ENCODE measurements at regions not wholly inside any gene's neighbourhood (a gene's known extent, or its start where the extent isn't known, plus 50 kb on each side); places are given as distances from the start of the nearest gene placed in this dataset.

DNA sequence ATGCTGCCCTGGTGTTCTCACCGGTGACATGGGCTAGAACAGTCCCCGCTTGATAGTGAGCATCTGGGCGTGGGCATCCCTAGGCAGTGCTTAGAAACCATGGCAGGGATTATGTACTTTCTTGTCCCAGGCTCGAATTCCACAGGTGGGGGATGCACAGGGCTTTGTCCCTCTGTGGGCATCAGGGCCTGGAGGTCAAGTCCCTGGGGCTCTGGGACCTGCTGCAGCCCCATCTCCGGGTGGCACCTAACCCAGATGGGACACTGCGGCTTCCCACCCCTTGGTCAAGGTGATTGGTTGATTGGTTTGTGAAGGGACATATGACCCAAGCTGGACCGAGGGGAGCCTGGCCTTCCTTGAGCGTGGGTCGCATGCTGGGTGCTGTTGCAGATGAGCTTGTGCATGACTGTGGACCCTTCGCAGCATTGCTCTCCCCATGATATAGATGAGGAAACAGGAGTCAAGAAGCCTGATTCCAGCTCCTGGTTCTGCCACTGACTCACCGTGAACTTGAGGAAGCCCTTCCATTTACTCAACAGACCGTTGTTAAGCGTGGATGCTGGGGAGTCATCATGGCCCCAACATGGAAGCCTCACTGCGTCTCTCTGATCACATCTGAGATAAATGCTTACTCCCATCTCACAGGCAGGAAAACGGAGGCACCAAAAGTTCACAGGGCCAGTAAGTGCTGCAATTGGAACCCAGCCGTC is 64.0 kb upstream of the RUNX3 start:
- no peak for TF ChIP-seq POLR2A (IDR thresholded peaks at IDR 0.05; ENCODE audit: low read length)
- TF ChIP-seq GATA1 (IDR thresholded peaks at IDR 0.05; ENCODE audit: low read depth, low read length), result no peak
